ENCODE measurements at regions not wholly inside any gene's neighbourhood (a gene's known extent, or its start where the extent isn't known, plus 50 kb on each side); places are given as distances from the start of the nearest gene placed in this dataset.

DNA sequence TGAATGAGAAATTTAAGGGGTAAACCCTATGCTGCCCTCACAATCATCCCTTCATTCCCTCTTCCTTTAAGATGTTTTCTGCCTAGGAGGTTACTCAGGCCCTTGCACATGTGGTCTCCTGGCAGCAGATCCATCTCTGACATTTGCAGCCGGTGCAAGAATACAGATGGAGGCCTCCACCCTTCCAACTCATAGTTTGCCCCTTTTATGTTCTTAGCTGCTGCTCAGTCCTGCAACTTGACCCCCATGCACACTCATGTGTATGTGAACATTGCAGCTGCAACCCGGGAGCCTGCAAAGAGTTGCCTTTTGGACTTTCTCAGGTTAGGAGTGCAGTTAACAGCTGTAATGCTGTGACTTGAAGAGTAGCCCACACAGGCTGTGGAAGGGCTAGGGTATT, 131.9 kb upstream of the SGK1 start:
- TF ChIP-seq, protein P1, sequence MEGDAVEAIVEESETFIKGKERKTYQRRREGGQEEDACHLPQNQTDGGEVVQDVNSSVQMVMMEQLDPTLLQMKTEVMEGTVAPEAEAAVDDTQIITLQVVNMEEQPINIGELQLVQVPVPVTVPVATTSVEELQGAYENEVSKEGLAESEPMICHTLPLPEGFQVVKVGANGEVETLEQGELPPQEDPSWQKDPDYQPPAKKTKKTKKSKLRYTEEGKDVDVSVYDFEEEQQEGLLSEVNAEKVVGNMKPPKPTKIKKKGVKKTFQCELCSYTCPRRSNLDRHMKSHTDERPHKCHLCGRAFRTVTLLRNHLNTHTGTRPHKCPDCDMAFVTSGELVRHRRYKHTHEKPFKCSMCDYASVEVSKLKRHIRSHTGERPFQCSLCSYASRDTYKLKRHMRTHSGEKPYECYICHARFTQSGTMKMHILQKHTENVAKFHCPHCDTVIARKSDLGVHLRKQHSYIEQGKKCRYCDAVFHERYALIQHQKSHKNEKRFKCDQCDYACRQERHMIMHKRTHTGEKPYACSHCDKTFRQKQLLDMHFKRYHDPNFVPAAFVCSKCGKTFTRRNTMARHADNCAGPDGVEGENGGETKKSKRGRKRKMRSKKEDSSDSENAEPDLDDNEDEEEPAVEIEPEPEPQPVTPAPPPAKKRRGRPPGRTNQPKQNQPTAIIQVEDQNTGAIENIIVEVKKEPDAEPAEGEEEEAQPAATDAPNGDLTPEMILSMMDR (conservative IDR thresholded peaks at IDR 0.05; ENCODE audit: low read depth, low read length) = no peak
- Histone ChIP-seq H3K4me1 (ENCODE audit: low read depth, poor library complexity, severe bottlenecking) (peaks cover 5% of the 10 kb centered on the region), H3K79me2 (ENCODE audit: insufficient read depth, low read depth) (no peaks in the 10 kb centered on the region), H3K27ac (no peak overlapping the region), H2AFZ (ENCODE audit: low read depth) (no peak overlapping the region), H3K4me2 (no peak overlapping the region), H3K27me3 (ENCODE audit: insufficient read depth, low read depth) (no peaks in the 10 kb centered on the region), H3K9ac (no peak overlapping the region), H3K36me3 (ENCODE audit: insufficient read depth) (no peaks in the 10 kb centered on the region), H4K20me1 (ENCODE audit: insufficient read depth) (no peaks in the 10 kb centered on the region), H3K4me3 (IDR thresholded peaks at IDR 0.05; ENCODE audit: insufficient read depth, low read depth, low read length) (no peak overlapping the region)

DNA sequence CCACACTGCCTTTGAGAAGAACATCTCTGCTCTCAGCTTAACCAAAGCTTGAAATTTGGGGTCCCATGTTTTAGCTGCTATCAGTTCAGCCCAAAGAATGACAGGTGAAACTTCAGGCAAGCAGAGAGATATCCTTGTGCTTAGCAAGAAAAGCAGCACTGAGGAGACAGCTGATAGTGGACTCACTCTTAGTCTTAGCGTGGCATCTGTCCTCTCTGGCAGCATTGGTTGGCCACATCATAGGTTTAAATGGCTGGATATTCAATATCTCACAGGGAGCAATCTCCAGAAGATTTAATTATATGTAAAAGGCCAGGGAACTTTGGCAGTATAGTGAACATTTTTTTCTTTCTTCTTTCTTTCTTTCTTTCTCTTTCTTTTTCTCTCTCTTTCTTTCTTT, 131.1 kb upstream of the SGK1 start:
- Histone ChIP-seq H3K27ac (no peak overlapping the region), H3K27me3 (ENCODE audit: insufficient read depth, low read depth) (no peaks in the 10 kb centered on the region), H3K36me3 (ENCODE audit: insufficient read depth) (no peaks in the 10 kb centered on the region), H3K4me3 (IDR thresholded peaks at IDR 0.05; ENCODE audit: insufficient read depth, low read depth, low read length) (no peak overlapping the region), H2AFZ (ENCODE audit: low read depth) (no peak overlapping the region), H3K9ac (no peak overlapping the region), H3K79me2 (ENCODE audit: insufficient read depth, low read depth) (no peaks in the 10 kb centered on the region), H3K4me1 (ENCODE audit: low read depth, poor library complexity, severe bottlenecking) (peaks cover 5% of the 10 kb centered on the region), H4K20me1 (ENCODE audit: insufficient read depth) (no peaks in the 10 kb centered on the region), H3K4me2 (no peak overlapping the region)
- TF ChIP-seq, protein P1 (conservative IDR thresholded peaks at IDR 0.05; ENCODE audit: low read depth, low read length) = no peak

DNA sequence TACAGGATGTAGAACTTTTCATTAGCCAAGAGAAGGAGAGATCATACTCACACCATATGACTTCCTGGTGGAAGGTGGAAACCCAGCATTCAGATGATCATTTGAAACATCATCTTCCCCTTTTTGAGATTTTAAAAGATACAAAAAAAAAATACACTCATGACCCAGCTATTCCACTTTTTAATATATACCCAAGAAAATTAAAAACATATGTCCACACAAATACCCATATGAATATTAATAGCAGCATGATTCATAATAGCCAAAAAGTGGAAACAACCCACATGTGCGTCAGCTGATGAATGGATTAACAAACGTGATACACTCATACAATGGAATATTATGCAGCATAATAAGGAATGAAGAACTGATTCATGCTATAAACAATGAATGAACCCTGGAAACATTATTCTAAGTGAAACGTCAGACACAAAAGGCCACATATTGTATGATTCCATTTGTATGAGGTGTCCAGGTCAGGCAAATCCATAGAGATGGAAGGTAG, 130.0 kb upstream of the SGK1 start:
- H3K36me3 ChIP-seq (ENCODE audit: insufficient read depth) = no peaks in the 10 kb centered on the region
- H3K4me1 ChIP-seq (ENCODE audit: low read depth, poor library complexity, severe bottlenecking) = peaks cover 5% of the 10 kb centered on the region
- TF ChIP-seq, protein P1 (conservative IDR thresholded peaks at IDR 0.05; ENCODE audit: low read depth, low read length) = no peak
- H3K27ac ChIP-seq = no peak overlapping the region
- H3K4me3 ChIP-seq (IDR thresholded peaks at IDR 0.05; ENCODE audit: insufficient read depth, low read depth, low read length) = no peak overlapping the region
- H4K20me1 ChIP-seq (ENCODE audit: insufficient read depth) = no peaks in the 10 kb centered on the region
- H3K4me2 ChIP-seq = no peak overlapping the region
- no peaks in the 10 kb centered on the region for H3K79me2 ChIP-seq (ENCODE audit: insufficient read depth, low read depth)
- H3K9ac ChIP-seq = no peak overlapping the region
- H2AFZ ChIP-seq (ENCODE audit: low read depth) = no peak overlapping the region
- H3K27me3 ChIP-seq (ENCODE audit: insufficient read depth, low read depth) = no peaks in the 10 kb centered on the region

DNA sequence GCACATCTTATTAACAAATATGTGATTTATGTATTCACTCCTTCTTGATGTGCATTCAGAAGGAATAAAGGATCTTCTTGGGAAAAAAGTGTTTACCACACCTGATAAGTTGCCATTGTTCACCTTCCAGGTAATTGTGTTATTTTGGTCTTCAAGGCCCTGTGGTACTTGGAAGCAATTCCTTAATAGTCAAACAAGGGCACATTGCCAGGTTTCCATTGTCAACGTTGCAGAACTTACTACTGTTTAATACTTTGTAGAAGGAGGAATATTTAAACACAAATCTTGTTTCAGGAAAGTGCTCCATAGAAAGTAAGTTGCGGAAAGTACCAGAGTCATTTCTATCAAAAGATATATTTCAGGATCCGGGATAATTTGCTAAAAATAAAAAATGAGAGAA, 129.5 kb upstream of the SGK1 start:
- Histone ChIP-seq H3K4me2 (no peak overlapping the region), H2AFZ (ENCODE audit: low read depth) (no peak overlapping the region), H3K27ac (no peak overlapping the region), H4K20me1 (ENCODE audit: insufficient read depth) (no peaks in the 10 kb centered on the region), H3K4me1 (ENCODE audit: low read depth, poor library complexity, severe bottlenecking) (peaks cover 5% of the 10 kb centered on the region), H3K79me2 (ENCODE audit: insufficient read depth, low read depth) (no peaks in the 10 kb centered on the region), H3K4me3 (IDR thresholded peaks at IDR 0.05; ENCODE audit: insufficient read depth, low read depth, low read length) (no peak overlapping the region), H3K36me3 (ENCODE audit: insufficient read depth) (no peaks in the 10 kb centered on the region), H3K27me3 (ENCODE audit: insufficient read depth, low read depth) (no peaks in the 10 kb centered on the region), H3K9ac (no peak overlapping the region)
- TF ChIP-seq, protein P1 (conservative IDR thresholded peaks at IDR 0.05; ENCODE audit: low read depth, low read length) = no peak

All from KMS-11 (cell line).